Memory B cell (primary cell): ENCODE measurements at regions not wholly inside any gene's neighbourhood (a gene's known extent, or its start where the extent isn't known, plus 50 kb on each side); places are given as distances from the start of the nearest gene placed in this dataset.

Source experiments
- ATAC-seq: fragments of 150-1000 bp; cut with Tn5 transposase; 2 replicates; pipeline ENCODE4 v1.10.0; 2021; ENCODE audit warnings: low read depth, mild to moderate bottlenecking, moderate library complexity
- DNase-seq, 2 donors: peaks; one replicate each; pipeline ENCODE4 v3.0.0; 2022; ENCODE audit warnings: low spot score in 2 of 2
- H3K27ac Mint-ChIP-seq: one replicate; pipeline ENCODE4 v1.8.0; 2022; ENCODE audit warnings: mild to moderate bottlenecking, moderate library complexity, mixed read lengths
- H3K27me3 Mint-ChIP-seq: one replicate; pipeline ENCODE4 v1.8.0; 2022; ENCODE audit warnings: mixed read lengths
- H3K36me3 Mint-ChIP-seq: one replicate; pipeline ENCODE4 v1.8.0; 2022; ENCODE audit warnings: mild to moderate bottlenecking, mixed read lengths
- H3K4me1 Mint-ChIP-seq: one replicate; pipeline ENCODE4 v1.8.0; 2022; ENCODE audit warnings: mixed read lengths
- H3K4me3 Mint-ChIP-seq: one replicate; pipeline ENCODE4 v1.8.0; 2022; ENCODE audit warnings: mild to moderate bottlenecking, moderate library complexity, mixed read lengths
- H3K9me3 Mint-ChIP-seq: one replicate; pipeline ENCODE4 v1.8.0; 2022; ENCODE audit warnings: mixed read lengths

- H3K4me3 Mint-ChIP-seq = no peak overlapping the region
- DNase-seq (peak in 1 of 2 donors; percentile 2), ATAC-seq (peak; percentile 96)
- peaks cover 26% of the 10 kb centered on the region for H3K4me1 Mint-ChIP-seq
- H3K9me3 Mint-ChIP-seq = peaks cover 4% of the 10 kb centered on the region
- H3K27me3 Mint-ChIP-seq = peaks cover 2% of the 10 kb centered on the region
- no peak overlapping the region for H3K27ac Mint-ChIP-seq
- peaks cover 6% of the 10 kb centered on the region for H3K36me3 Mint-ChIP-seq
Measured at GRCh38 chr3:135460273-135460672, 505.3 kb upstream of the PPP2R3A start.

DNA sequence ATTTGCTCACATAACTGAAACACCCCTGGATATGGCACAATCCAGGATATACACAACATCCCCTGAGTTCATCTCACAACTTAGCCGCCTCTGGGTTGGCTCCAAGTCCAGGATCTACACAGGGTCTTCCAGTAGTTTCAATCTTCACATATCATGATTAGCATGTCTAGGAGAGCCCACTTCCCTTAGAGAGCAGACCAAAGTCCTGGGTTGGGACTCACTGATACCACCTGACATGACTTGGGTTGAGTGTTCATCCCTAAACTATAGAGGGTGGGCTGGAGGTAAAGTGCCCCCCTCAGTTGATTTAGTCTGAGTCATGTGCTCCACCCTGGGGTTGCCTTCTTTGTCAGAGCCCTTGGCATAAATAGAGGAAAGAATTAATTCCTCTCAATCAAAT is 493.6 kb upstream of the PPP2R3A start:
- ATAC-seq (no peak), DNase-seq (no peak)
- Mint-ChIP-seq H3K4me1 (no peaks in the 10 kb centered on the region), H3K27ac (no peak overlapping the region), H3K36me3 (no peaks in the 10 kb centered on the region), H3K4me3 (no peak overlapping the region), H3K9me3 (no peaks in the 10 kb centered on the region), H3K27me3 (no peaks in the 10 kb centered on the region)

- no peak for ATAC-seq
- no peaks in the 10 kb centered on the region for H3K36me3 Mint-ChIP-seq
- no peak for DNase-seq
- H3K4me1 Mint-ChIP-seq = no peaks in the 10 kb centered on the region
- H3K27ac Mint-ChIP-seq = no peak overlapping the region
- H3K4me3 Mint-ChIP-seq = no peak overlapping the region
- no peaks in the 10 kb centered on the region for H3K27me3 Mint-ChIP-seq
- H3K9me3 Mint-ChIP-seq = no peaks in the 10 kb centered on the region
Measured at GRCh38 chr3:135473449-135473848, 492.1 kb upstream of the PPP2R3A start.

DNA sequence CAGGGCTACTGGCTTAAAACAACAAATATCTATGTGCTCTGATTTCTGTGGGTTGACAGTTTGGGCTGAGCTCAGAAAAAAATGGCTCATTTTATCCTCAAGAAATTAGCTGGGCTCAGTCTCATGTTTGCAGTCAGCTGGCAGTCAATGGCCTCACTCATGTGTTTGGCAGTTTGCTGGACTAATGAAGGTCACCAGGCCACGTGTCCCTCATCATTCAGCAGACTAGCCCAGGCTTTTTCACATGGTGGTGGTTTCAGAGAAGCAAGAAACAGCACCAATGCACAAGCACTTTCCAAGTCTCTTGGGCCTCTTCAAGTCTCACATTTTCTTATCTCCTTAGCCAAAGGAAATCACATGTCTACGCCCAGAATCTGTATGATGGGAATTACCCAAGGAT is 478.3 kb upstream of the PPP2R3A start:
- H3K4me3 Mint-ChIP-seq = no peak overlapping the region
- DNase-seq = no peak
- no peak for ATAC-seq
- H3K27ac Mint-ChIP-seq = no peak overlapping the region
- H3K27me3 Mint-ChIP-seq = peaks cover 2% of the 10 kb centered on the region
- peaks cover 2% of the 10 kb centered on the region for H3K4me1 Mint-ChIP-seq
- H3K36me3 Mint-ChIP-seq = no peaks in the 10 kb centered on the region
- no peaks in the 10 kb centered on the region for H3K9me3 Mint-ChIP-seq

- Mint-ChIP-seq H3K27ac (no peak overlapping the region), H3K36me3 (no peaks in the 10 kb centered on the region), H3K4me3 (no peak overlapping the region), H3K4me1 (peaks cover 2% of the 10 kb centered on the region), H3K9me3 (no peaks in the 10 kb centered on the region), H3K27me3 (peaks cover 2% of the 10 kb centered on the region)
- ATAC-seq = no peak
- DNase-seq = no peak
Measured at GRCh38 chr3:135490219-135490915, 475.2 kb upstream of the PPP2R3A start.

GRCh38 chr3:135491491-135492205 is 473.9 kb upstream of the PPP2R3A start:
- Mint-ChIP-seq H3K27ac (no peak overlapping the region), H3K27me3 (peaks cover 2% of the 10 kb centered on the region), H3K4me1 (peaks cover 2% of the 10 kb centered on the region), H3K4me3 (no peak overlapping the region), H3K9me3 (no peaks in the 10 kb centered on the region), H3K36me3 (no peaks in the 10 kb centered on the region)
- DNase-seq (no peak), ATAC-seq (no peak)

DNA sequence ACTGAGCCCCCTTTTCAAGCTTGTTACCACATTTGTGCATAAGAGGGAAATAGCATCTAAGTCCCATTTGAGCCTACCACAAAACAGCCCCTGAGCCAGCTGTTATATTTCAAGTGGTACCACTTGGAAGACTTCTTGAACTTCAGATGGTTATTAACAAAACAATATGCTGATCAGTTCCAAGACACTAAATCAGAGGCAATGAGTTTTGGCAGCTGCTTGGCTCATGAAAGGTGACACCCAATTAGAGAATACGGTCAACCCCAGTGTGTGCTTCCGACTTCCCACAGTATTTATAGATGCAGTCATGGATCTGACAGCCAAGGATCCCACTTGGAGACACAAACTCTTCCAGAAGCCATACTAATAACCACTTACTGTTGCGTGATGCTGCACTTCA is 469.6 kb upstream of the PPP2R3A start:
- H3K4me3 Mint-ChIP-seq = no peak overlapping the region
- ATAC-seq = no peak
- no peak overlapping the region for H3K27ac Mint-ChIP-seq
- DNase-seq = no peak
- H3K4me1 Mint-ChIP-seq = no peaks in the 10 kb centered on the region
- no peaks in the 10 kb centered on the region for H3K36me3 Mint-ChIP-seq
- peaks cover 4% of the 10 kb centered on the region for H3K27me3 Mint-ChIP-seq
- H3K9me3 Mint-ChIP-seq = peaks cover 2% of the 10 kb centered on the region

GRCh38 chr3:135497979-135498378 is 467.5 kb upstream of the PPP2R3A start:
- H3K27me3 Mint-ChIP-seq = peaks cover 4% of the 10 kb centered on the region

DNA sequence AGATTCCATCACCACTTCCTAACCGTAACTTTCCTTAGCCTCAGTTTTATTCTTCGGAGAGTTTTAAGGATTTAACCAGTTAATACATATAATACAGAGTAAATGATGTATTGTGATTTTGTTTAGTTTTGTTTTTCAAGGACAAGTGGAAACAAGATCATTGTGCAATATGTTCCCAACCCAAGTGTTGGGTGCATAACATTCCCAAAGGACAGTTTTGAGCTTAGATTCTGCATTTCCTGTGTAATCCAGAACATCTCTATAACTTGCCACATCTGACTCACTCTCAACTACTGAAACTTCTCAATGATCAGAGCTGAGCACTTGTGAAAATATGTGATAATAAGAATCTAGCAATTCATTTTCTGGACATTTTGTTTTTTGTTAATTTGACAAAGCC is 466.1 kb upstream of the PPP2R3A start:
- no peak overlapping the region for H3K27ac Mint-ChIP-seq
- ATAC-seq (no peak), DNase-seq (no peak)
- H3K36me3 Mint-ChIP-seq = no peaks in the 10 kb centered on the region
- H3K4me3 Mint-ChIP-seq = no peak overlapping the region
- H3K9me3 Mint-ChIP-seq = peaks cover 2% of the 10 kb centered on the region
- H3K4me1 Mint-ChIP-seq = peaks cover 15% of the 10 kb centered on the region
- H3K27me3 Mint-ChIP-seq = peaks cover 6% of the 10 kb centered on the region

More at GRCh38 chr3:135497979-135498378, 467.5 kb upstream of the PPP2R3A start:
- H3K9me3 Mint-ChIP-seq = peaks cover 2% of the 10 kb centered on the region
- no peak for DNase-seq
- no peak for ATAC-seq
- H3K4me3 Mint-ChIP-seq = no peak overlapping the region
- H3K36me3 Mint-ChIP-seq = no peaks in the 10 kb centered on the region
- no peak overlapping the region for H3K27ac Mint-ChIP-seq
- H3K4me1 Mint-ChIP-seq = peaks cover 8% of the 10 kb centered on the region

DNA sequence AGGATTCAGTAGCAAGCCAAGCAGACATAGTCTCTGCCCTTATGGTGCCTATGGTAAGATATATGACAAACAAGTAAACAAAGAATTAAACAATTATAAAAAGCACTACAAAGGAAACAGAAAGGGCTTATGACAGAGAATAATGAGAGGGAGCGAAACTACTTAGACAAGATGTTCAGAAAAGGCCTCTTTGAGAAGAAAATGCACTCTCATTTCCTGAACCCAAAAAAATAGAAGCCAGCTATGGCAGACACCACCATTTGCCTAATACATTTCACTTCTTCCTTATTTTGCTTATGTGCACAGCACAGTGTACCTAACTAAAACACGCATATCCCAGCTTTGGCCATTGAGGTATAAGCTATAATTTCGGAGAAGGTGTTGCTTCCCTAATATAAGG is 465.5 kb upstream of the PPP2R3A start:
- no peak overlapping the region for H3K27ac Mint-ChIP-seq
- DNase-seq (no peak), ATAC-seq (no peak)
- H3K4me1 Mint-ChIP-seq = peaks cover 15% of the 10 kb centered on the region
- H3K9me3 Mint-ChIP-seq = peaks cover 2% of the 10 kb centered on the region
- peaks cover 6% of the 10 kb centered on the region for H3K27me3 Mint-ChIP-seq
- H3K4me3 Mint-ChIP-seq = no peak overlapping the region
- H3K36me3 Mint-ChIP-seq = no peaks in the 10 kb centered on the region

GRCh38 chr3:135503065-135503759 is 462.3 kb upstream of the PPP2R3A start:
- Mint-ChIP-seq H3K4me3 (peak overlapping the region; percentile 52), H3K27ac (no peak overlapping the region), H3K36me3 (no peaks in the 10 kb centered on the region), H3K4me1 (peaks cover 15% of the 10 kb centered on the region), H3K27me3 (peaks cover 12% of the 10 kb centered on the region), H3K9me3 (peaks cover 3% of the 10 kb centered on the region)
- DNase-seq = no peak
- no peak for ATAC-seq

DNA sequence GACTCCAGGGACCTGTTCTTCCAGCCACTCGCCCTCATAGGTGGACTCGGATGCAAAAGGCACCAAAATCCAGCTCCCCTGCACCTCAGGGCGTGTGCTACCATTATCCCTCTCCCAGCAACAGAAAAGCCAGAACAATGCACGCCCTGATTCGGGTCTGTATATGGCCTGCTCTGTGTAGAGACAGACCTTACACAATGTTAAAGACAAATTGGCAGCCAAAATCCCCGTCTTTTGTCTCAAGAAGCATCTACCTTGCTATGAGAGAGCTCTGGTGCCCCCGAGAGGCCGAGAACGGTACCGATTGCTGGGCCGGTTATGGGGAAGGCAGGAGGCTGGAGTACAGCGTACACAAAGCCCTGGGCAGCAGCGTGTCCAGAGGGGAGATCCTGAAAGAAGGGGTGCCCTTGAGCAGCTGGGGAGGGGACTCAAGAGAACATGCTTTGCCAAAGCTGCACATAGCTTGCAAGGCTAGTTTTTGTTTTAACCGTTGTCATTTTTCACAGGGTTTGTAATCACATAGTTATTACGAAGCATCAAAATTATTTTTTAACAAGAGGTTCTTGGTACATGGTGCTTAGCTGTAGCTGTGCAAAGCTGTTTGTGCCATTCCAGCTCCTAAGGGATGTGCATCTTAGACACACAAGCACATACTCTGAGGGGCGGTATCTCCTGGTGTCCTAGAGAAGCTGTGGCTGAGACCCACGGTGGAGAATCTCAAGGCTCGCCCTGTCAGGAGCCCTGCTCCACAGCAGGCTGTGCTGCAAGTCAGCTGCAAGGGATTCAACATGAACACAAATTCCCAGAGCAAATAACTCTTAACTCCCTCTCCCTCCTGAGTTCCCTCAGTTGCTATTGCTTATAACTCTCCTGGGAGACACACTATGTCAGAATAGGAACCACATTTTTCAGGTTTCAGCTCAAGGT is 461.5 kb upstream of the PPP2R3A start:
- ATAC-seq (peak; percentile 83), DNase-seq (peak; percentile 54 to 64)
- Mint-ChIP-seq H3K9me3 (peaks cover 4% of the 10 kb centered on the region), H3K27ac (no peak overlapping the region), H3K27me3 (peaks cover 11% of the 10 kb centered on the region), H3K36me3 (no peaks in the 10 kb centered on the region), H3K4me1 (peaks cover 15% of the 10 kb centered on the region), H3K4me3 (peak overlapping the region; percentile 52)

- DNase-seq = no peak
- Mint-ChIP-seq H3K27me3 (peaks cover 2% of the 10 kb centered on the region), H3K36me3 (no peaks in the 10 kb centered on the region), H3K27ac (no peak overlapping the region), H3K4me3 (no peak overlapping the region), H3K4me1 (no peaks in the 10 kb centered on the region), H3K9me3 (peaks cover 5% of the 10 kb centered on the region)
- ATAC-seq = no peak
Measured at GRCh38 chr3:135513106-135514059, 452.1 kb upstream of the PPP2R3A start.
